H1 (cell line): ENCODE measurements at regions not wholly inside any gene's neighbourhood (a gene's known extent, or its start where the extent isn't known, plus 50 kb on each side); places are given as distances from the start of the nearest gene placed in this dataset.

Experiments used
- ASH2L ChIP-seq: fragments of 200-600, 300-600 bp; sonication (generic); IDR thresholded peaks from one replicate; pipeline ENCODE4 v1.7.1; 2017; ENCODE audit warnings: low read length
- CBX8 ChIP-seq: fragments of 300-800, 300-1000 bp; sonication (generic); IDR thresholded peaks from 2 replicates; pipeline ENCODE4 v1.7.1; 2016; ENCODE audit warnings: low read depth, low read length, borderline replicate concordance
- EP300 ChIP-seq, 2 experiments: IDR thresholded peaks; 1 replicate in 1 of 2; 2 replicates in 1 of 2; pipeline ENCODE4 v1.6.1; 2011 to 2012; ENCODE audit warnings: low read depth in 2 of 2, low read length in 2 of 2, mild to moderate bottlenecking in 2 of 2, borderline replicate concordance in 1 of 2, inconsistent platforms in 1 of 2, moderate library complexity in 1 of 2
- EZH2 ChIP-seq: fragments of 200-600 bp; sonication (generic); IDR thresholded peaks from 2 replicates; pipeline ENCODE4 v1.7.1; 2012; ENCODE audit warnings: low read depth, mild to moderate bottlenecking, moderate library complexity, low read length, inconsistent platforms; ENCODE audit not compliant: severe bottlenecking
- JUND ChIP-seq: IDR thresholded peaks from 2 replicates; pipeline ENCODE4 v1.6.1; 2011; ENCODE audit warnings: mild to moderate bottlenecking, improper control_type of control experiment, low read length
- RFX5 ChIP-seq: IDR thresholded peaks from 2 replicates; pipeline ENCODE4 v1.6.1; 2011; ENCODE audit warnings: low read depth, low read length, improper control_type of control experiment, borderline replicate concordance
- YY1 ChIP-seq: IDR thresholded peaks from 2 replicates; pipeline ENCODE4 v1.6.1; 2011; ENCODE audit warnings: low read depth, mild to moderate bottlenecking, low read length
- ZNF274 ChIP-seq: IDR thresholded peaks from 2 replicates; pipeline ENCODE4 v1.7.0; 2012; ENCODE audit warnings: low read length, borderline replicate concordance; ENCODE audit errors: extremely low read depth
- TF ChIP-seq, protein P1 (sequence below), 3 experiments: IDR thresholded peaks; 1 replicate in 2 of 3; 2 replicates in 1 of 3; pipeline versions ENCODE4 v1.5.1 to v1.6.1; 2011; ENCODE audit warnings: low read length in 3 of 3, mild to moderate bottlenecking in 3 of 3, inconsistent platforms in 2 of 3, low read depth in 1 of 3, moderate library complexity in 1 of 3; ENCODE audit not compliant: insufficient read depth in 1 of 3; ENCODE audit errors: control extremely low read depth in 1 of 3

DNA sequence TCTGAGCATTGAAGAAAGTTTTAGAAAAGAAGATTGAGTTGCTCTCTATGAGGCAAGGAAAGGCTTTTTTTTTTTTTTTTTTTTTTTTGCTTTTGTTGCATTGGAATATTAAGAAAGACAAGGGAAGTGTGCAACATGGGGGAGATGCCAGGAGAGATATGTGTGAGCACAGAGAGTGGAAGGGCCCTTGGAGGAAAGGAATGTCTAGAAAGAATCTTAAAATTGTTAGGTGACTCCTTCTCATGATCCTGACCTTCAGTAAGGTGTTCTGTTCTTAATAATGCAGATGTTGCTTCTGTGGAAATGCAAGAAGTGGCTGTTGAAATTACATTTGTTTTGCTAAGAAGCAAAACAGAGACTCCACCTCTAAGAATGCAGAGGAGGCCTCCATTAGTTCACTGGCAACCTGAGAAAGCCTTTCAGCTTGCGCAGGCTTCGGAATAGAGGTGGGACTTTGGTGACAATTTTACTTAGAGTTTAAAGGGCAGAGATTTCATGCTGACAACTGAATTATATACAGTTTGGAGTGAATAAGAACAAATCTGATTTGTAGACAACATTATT lies 118.0 kb upstream of the ASCC3 start:
- TF ChIP-seq ASH2L = no peak
- TF ChIP-seq, protein P1, sequence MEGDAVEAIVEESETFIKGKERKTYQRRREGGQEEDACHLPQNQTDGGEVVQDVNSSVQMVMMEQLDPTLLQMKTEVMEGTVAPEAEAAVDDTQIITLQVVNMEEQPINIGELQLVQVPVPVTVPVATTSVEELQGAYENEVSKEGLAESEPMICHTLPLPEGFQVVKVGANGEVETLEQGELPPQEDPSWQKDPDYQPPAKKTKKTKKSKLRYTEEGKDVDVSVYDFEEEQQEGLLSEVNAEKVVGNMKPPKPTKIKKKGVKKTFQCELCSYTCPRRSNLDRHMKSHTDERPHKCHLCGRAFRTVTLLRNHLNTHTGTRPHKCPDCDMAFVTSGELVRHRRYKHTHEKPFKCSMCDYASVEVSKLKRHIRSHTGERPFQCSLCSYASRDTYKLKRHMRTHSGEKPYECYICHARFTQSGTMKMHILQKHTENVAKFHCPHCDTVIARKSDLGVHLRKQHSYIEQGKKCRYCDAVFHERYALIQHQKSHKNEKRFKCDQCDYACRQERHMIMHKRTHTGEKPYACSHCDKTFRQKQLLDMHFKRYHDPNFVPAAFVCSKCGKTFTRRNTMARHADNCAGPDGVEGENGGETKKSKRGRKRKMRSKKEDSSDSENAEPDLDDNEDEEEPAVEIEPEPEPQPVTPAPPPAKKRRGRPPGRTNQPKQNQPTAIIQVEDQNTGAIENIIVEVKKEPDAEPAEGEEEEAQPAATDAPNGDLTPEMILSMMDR (IDR thresholded peaks at IDR 0.05; ENCODE audit: control extremely low read depth in 1 of 3, insufficient read depth in 1 of 3, low read depth in 1 of 3, low read length in 3 of 3) = no peak
- TF ChIP-seq YY1 = no peak
- TF ChIP-seq EZH2 = no peak
- no peak for TF ChIP-seq EP300 (IDR thresholded peaks at IDR 0.05; ENCODE audit: borderline replicate concordance in 1 of 2, low read depth in 2 of 2, low read length in 2 of 2)
- TF ChIP-seq ZNF274 = no peak
- TF ChIP-seq RFX5 = no peak
- TF ChIP-seq JUND = no peak
- TF ChIP-seq CBX8 = no peak
